ENCODE measurements at regions not wholly inside any gene's neighbourhood (a gene's known extent, or its start where the extent isn't known, plus 50 kb on each side); places are given as distances from the start of the nearest gene placed in this dataset.
A peak's percentile ranks its signal among the peaks of the same experiment; 100 is the strongest.
"Not testable (repeated sequence)": the region's sequence is repeated elsewhere in the genome, so short reads cannot be mapped to it uniquely, and the experiment has no call there.

- DNase-seq (ENCODE audit: low spot score in 2 of 2): no peak
- no peak for FAIRE-seq
Observed at GRCh38 chr22:23466351-23466750, 113.7 kb downstream of the IGLL1 start.

- not testable (repeated sequence) for FAIRE-seq; DNase-seq (ENCODE audit: low spot score in 2 of 2)
Observed at GRCh38 chr22:23464796-23465195, 115.3 kb downstream of the IGLL1 start.

GRCh38 chr22:23460517-23461031 lies 119.5 kb downstream of the IGLL1 start:
- not testable (repeated sequence) for FAIRE-seq; DNase-seq (ENCODE audit: low spot score in 2 of 2)

GRCh38 chr22:23459645-23460516 lies 120.2 kb downstream of the IGLL1 start:
- FAIRE-seq; DNase-seq (ENCODE audit: low spot score in 2 of 2): not testable (repeated sequence)

GRCh38 chr22:23458663-23459541 lies 121.2 kb downstream of the IGLL1 start:
- FAIRE-seq (no peak), DNase-seq (ENCODE audit: low spot score in 2 of 2) (no peak)

GRCh38 chr22:23457380-23457985 lies 122.6 kb downstream of the IGLL1 start:
- DNase-seq (ENCODE audit: low spot score in 2 of 2): no peak
- no peak for FAIRE-seq

- DNase-seq (ENCODE audit: low spot score in 2 of 2); FAIRE-seq: not testable (repeated sequence)
Observed at GRCh38 chr22:23456666-23457379, 123.3 kb downstream of the IGLL1 start.

- not testable (repeated sequence) for DNase-seq (ENCODE audit: low spot score in 2 of 2)
Observed at GRCh38 chr22:23454345-23454744, 125.7 kb downstream of the IGLL1 start.

GRCh38 chr22:23453277-23453676 lies 126.8 kb downstream of the IGLL1 start:
- no peak for DNase-seq (ENCODE audit: low spot score in 2 of 2)
- no peak for FAIRE-seq

More at GRCh38 chr22:23454345-23454744, 125.7 kb downstream of the IGLL1 start:
- not testable (repeated sequence) for FAIRE-seq

GRCh38 chr22:23452231-23453010 lies 127.7 kb downstream of the IGLL1 start:
- DNase-seq (ENCODE audit: low spot score in 2 of 2) (no peak), FAIRE-seq (no peak)

- not testable (repeated sequence) for DNase-seq (ENCODE audit: low spot score in 2 of 2); FAIRE-seq
Observed at GRCh38 chr22:23451452-23452230, 128.4 kb downstream of the IGLL1 start.

- not testable (repeated sequence) for FAIRE-seq; DNase-seq (ENCODE audit: low spot score in 2 of 2)
Observed at GRCh38 chr22:23450821-23451220, 129.3 kb downstream of the IGLL1 start.

- FAIRE-seq (no peak), DNase-seq (ENCODE audit: low spot score in 2 of 2) (no peak)
Observed at GRCh38 chr22:23450434-23450795, 129.7 kb downstream of the IGLL1 start.

- FAIRE-seq: not testable (repeated sequence)
- peak in 1 of 2 donors; percentile 37 for DNase-seq (ENCODE audit: low spot score in 2 of 2)
Observed at GRCh38 chr22:23449748-23450433, 130.2 kb downstream of the IGLL1 start.

- not testable (repeated sequence) for FAIRE-seq; DNase-seq (ENCODE audit: low spot score in 2 of 2)
Observed at GRCh38 chr22:23448499-23449288, 131.4 kb downstream of the IGLL1 start.

- no peak for DNase-seq (ENCODE audit: low spot score in 2 of 2)
- FAIRE-seq: no peak
Observed at GRCh38 chr22:23446796-23447350, 133.2 kb downstream of the IGLL1 start.

All from frontal cortex (tissue), 3 donors.